Fibroblast of lung (primary cell): ENCODE measurements at regions not wholly inside any gene's neighbourhood (a gene's known extent, or its start where the extent isn't known, plus 50 kb on each side); places are given as distances from the start of the nearest gene placed in this dataset.

Source experiments
- CTCF ChIP-seq, 2 donors: IDR thresholded peaks in 1 of 2; conservative IDR thresholded peaks in 1 of 2; 1 replicate in 1 of 2; 2 replicates in 1 of 2; pipeline ENCODE4 v1.5.1; 2011 to 2012; ENCODE audit warnings: low read length in 2 of 2, control low read depth in 1 of 2, inconsistent platforms in 1 of 2, low read depth in 1 of 2, mild to moderate bottlenecking in 1 of 2
- EZH2 ChIP-seq: IDR thresholded peaks from 2 replicates; pipeline ENCODE4 v1.5.1; 2012; ENCODE audit warnings: low read length, control low read depth, mild to moderate bottlenecking; ENCODE audit errors: missing control alignments

GRCh38 chr19:20256606-20257005, 89.6 kb downstream of the ZNF486 start:
- TF ChIP-seq CTCF (conservative IDR thresholded peaks at IDR 0.05 in 1 of 2, IDR thresholded peaks at IDR 0.05 in 1 of 2; ENCODE audit: low read depth in 1 of 2, low read length in 2 of 2), result no peak
- no peak for TF ChIP-seq EZH2
